ENCODE measurements at regions not wholly inside any gene's neighbourhood (a gene's known extent, or its start where the extent isn't known, plus 50 kb on each side); places are given as distances from the start of the nearest gene placed in this dataset.

GRCh38 chr7:76149847-76150691 lies 51.6 kb upstream of the SRRM3 start:
- no peak for DNase-seq
